IMR-90 (cell line): ENCODE measurements at regions not wholly inside any gene's neighbourhood (a gene's known extent, or its start where the extent isn't known, plus 50 kb on each side); places are given as distances from the start of the nearest gene placed in this dataset.

Experiments used
- ATAC-seq: fragments of 200-7000 bp; cut with Tn5 transposase; 2 replicates; pipeline ENCODE4 v1.9.1; 2020; ENCODE audit warnings: low read depth, mild to moderate bottlenecking, moderate library complexity
- BruUV-seq: library from RNA; stranded (reverse); fragments of 400-500 nt; replicated peaks from 2 replicates; lab custom pipeline; 2021; lab: Mats Ljungman, UMichigan
- CTCF ChIA-PET: fragments of 300-600 bp; formaldehyde crosslinking; extraction: SDS; loops from one replicate; lab custom pipeline; 2021; ENCODE audit warnings: antibody characterized with exemption; lab: Yijun Ruan, JAX
- POLR2A ChIA-PET: fragments of 300-600 bp; sonication (Branson Sonifier 250); formaldehyde crosslinking; loops from one replicate; lab custom pipeline; 2022; ENCODE audit warnings: antibody characterized with exemption; ENCODE audit not compliant: unreplicated experiment; lab: Charles Lee
- DNase-seq: peaks from one replicate; pipeline ENCODE4 v3.0.0; 2013
- H2AFZ ChIP-seq: replicated peaks from 2 replicates; pipeline ENCODE3; 2013; ENCODE audit warnings: low read length, mild to moderate bottlenecking; ENCODE audit not compliant: poor library complexity
- H2AK5ac ChIP-seq: 2 replicates; pipeline ENCODE4 v1.6.1; 2013; ENCODE audit warnings: low read depth, low read length, inconsistent platforms
- H2AK9ac ChIP-seq: replicated peaks from 2 replicates; pipeline ENCODE3; 2013; ENCODE audit warnings: mild to moderate bottlenecking, low read depth, low read length, moderate library complexity; ENCODE audit not compliant: poor library complexity
- H2BK120ac ChIP-seq: 2 replicates; pipeline ENCODE4 v1.6.1; 2013; ENCODE audit warnings: low read depth, low read length, inconsistent platforms
- H2BK15ac ChIP-seq: 3 replicates; pipeline ENCODE4 v1.6.1; 2013; ENCODE audit warnings: low read depth, low read length, inconsistent platforms
- H2BK20ac ChIP-seq: 2 replicates; pipeline ENCODE4 v1.6.1; 2013; ENCODE audit warnings: low read depth, mild to moderate bottlenecking, inconsistent platforms, low read length, moderate library complexity
- H2BK5ac ChIP-seq: 2 replicates; pipeline ENCODE4 v1.6.1; 2013; ENCODE audit warnings: mild to moderate bottlenecking, low read depth, low read length, inconsistent platforms; ENCODE audit not compliant: poor library complexity, severe bottlenecking
- H3K14ac ChIP-seq: replicated peaks from 2 replicates; pipeline ENCODE4 v1.6.1; 2013; ENCODE audit warnings: low read depth, low read length, inconsistent platforms
- H3K18ac ChIP-seq: 2 replicates; pipeline ENCODE4 v1.6.1; 2013; ENCODE audit warnings: low read depth, low read length, control low read depth
- H3K23ac ChIP-seq: 2 replicates; pipeline ENCODE4 v1.6.1; 2013; ENCODE audit warnings: low read depth, low read length, inconsistent platforms
- H3K27ac ChIP-seq: 2 replicates; pipeline ENCODE4 v1.5.1; 2013; ENCODE audit warnings: mild to moderate bottlenecking, control low read depth, low read length; ENCODE audit not compliant: insufficient read depth
- H3K27me3 ChIP-seq: 2 replicates; pipeline ENCODE4 v1.6.1; 2013; ENCODE audit warnings: low read length; ENCODE audit not compliant: control insufficient read depth, insufficient read depth
- H3K36me3 ChIP-seq: 2 replicates; pipeline ENCODE4 v1.6.1; 2013; ENCODE audit warnings: low read length, mixed read lengths; ENCODE audit not compliant: control insufficient read depth, insufficient read depth
- H3K4ac ChIP-seq: 2 replicates; pipeline ENCODE4 v1.6.1; 2013; ENCODE audit warnings: low read depth, low read length, inconsistent platforms
- H3K4me1 ChIP-seq: 2 replicates; pipeline ENCODE4 v1.6.1; 2013; ENCODE audit warnings: low read length, mixed read lengths; ENCODE audit not compliant: control insufficient read depth, insufficient read depth
- H3K4me2 ChIP-seq: 2 replicates; pipeline ENCODE4 v1.6.1; 2013; ENCODE audit warnings: low read depth, mild to moderate bottlenecking, control low read depth, low read length, moderate library complexity
- H3K4me3 ChIP-seq: 2 replicates; pipeline ENCODE4 v1.5.1; 2013; ENCODE audit warnings: low read depth, mild to moderate bottlenecking, control low read depth, low read length, moderate library complexity; ENCODE audit not compliant: insufficient read depth
- H3K56ac ChIP-seq: 2 replicates; pipeline ENCODE4 v1.6.1; 2013; ENCODE audit warnings: low read length, inconsistent platforms; ENCODE audit not compliant: insufficient read depth; ENCODE audit errors: extremely low read depth
- H3K79me1 ChIP-seq, 2 experiments: 2 replicates each; pipeline ENCODE4 v1.6.1; 2013; ENCODE audit warnings: low read length in 2 of 2, inconsistent platforms in 1 of 2, low read depth in 1 of 2
- H3K9ac ChIP-seq: 2 replicates; pipeline ENCODE4 v1.6.1; 2013; ENCODE audit warnings: low read depth, low read length, control low read depth
- H3K9me1 ChIP-seq: 2 replicates; pipeline ENCODE4 v1.6.1; 2013; ENCODE audit warnings: low read length, inconsistent platforms; ENCODE audit not compliant: insufficient read depth
- H3K9me3 ChIP-seq: 2 replicates; pipeline ENCODE4 v1.6.1; 2013; ENCODE audit warnings: low read length; ENCODE audit not compliant: control insufficient read depth, insufficient read depth
- H4K20me1 ChIP-seq: 2 replicates; pipeline ENCODE4 v1.6.1; 2013; ENCODE audit warnings: low read length, inconsistent platforms; ENCODE audit not compliant: insufficient read depth
- H4K5ac ChIP-seq: 2 replicates; pipeline ENCODE4 v1.6.1; 2013; ENCODE audit warnings: mild to moderate bottlenecking, low read depth, low read length, control low read depth
- H4K8ac ChIP-seq, 2 experiments: 2 replicates each; pipeline ENCODE4 v1.6.1; 2013; ENCODE audit warnings: low read depth in 2 of 2, low read length in 2 of 2, control low read depth in 1 of 2, inconsistent platforms in 1 of 2
- H4K91ac ChIP-seq: 2 replicates; pipeline ENCODE4 v1.6.1; 2013; ENCODE audit warnings: low read depth, low read length, inconsistent platforms; ENCODE audit not compliant: insufficient read depth
- BHLHE40 ChIP-seq: fragments of 150-350 bp; IDR thresholded peaks from 2 replicates; pipeline ENCODE4 v1.6.1; 2016; ENCODE audit warnings: mild to moderate bottlenecking, low read depth, low read length
- CEBPB ChIP-seq: IDR thresholded peaks from 2 replicates; pipeline ENCODE4 v1.6.1; 2012; ENCODE audit warnings: low read depth, low read length, improper control_type of control experiment
- CHD1 ChIP-seq: IDR thresholded peaks from 2 replicates; pipeline ENCODE4 v1.6.1; 2012; ENCODE audit warnings: low read depth, low read length, improper control_type of control experiment
- CTCF ChIP-seq: conservative IDR thresholded peaks from 2 replicates; pipeline ENCODE4 v1.5.1; 2012; ENCODE audit warnings: mild to moderate bottlenecking, low read depth, low read length, improper control_type of control experiment
- ELK1 ChIP-seq: fragments of 150-350 bp; IDR thresholded peaks from 2 replicates; pipeline ENCODE4 v1.6.1; 2016; ENCODE audit warnings: low read depth, mild to moderate bottlenecking, low read length, moderate library complexity, borderline replicate concordance
- FOS ChIP-seq: fragments of 150-350 bp; IDR thresholded peaks from 2 replicates; pipeline ENCODE4 v1.6.1; 2016; ENCODE audit warnings: low read depth, low read length
- MAFK ChIP-seq: IDR thresholded peaks from 2 replicates; pipeline ENCODE4 v1.6.1; 2012; ENCODE audit warnings: low read depth, low read length, improper control_type of control experiment
- MAZ ChIP-seq: IDR thresholded peaks from 2 replicates; pipeline ENCODE4 v1.6.1; 2012; ENCODE audit warnings: low read depth, mild to moderate bottlenecking, low read length, improper control_type of control experiment, moderate library complexity, borderline replicate concordance
- MXI1 ChIP-seq: IDR thresholded peaks from 2 replicates; pipeline ENCODE4 v1.6.1; 2012; ENCODE audit warnings: low read depth, mild to moderate bottlenecking, low read length, moderate library complexity, borderline replicate concordance
- NFE2L2 ChIP-seq: fragments of 150-350 bp; IDR thresholded peaks from 2 replicates; pipeline ENCODE4 v1.6.1; 2016; ENCODE audit warnings: low read depth, mild to moderate bottlenecking, low read length
- POLR2A ChIP-seq: IDR thresholded peaks from 2 replicates; pipeline ENCODE4 v1.6.1; 2012; ENCODE audit warnings: mild to moderate bottlenecking, low read depth, low read length
- RAD21 ChIP-seq: IDR thresholded peaks from 2 replicates; pipeline ENCODE4 v1.6.1; 2012; ENCODE audit warnings: low read length, improper control_type of control experiment
- RCOR1 ChIP-seq: IDR thresholded peaks from 2 replicates; pipeline ENCODE4 v1.6.1; 2012; ENCODE audit warnings: mild to moderate bottlenecking, low read length, improper control_type of control experiment; ENCODE audit not compliant: insufficient replicate concordance
- RFX5 ChIP-seq: IDR thresholded peaks from 2 replicates; pipeline ENCODE4 v1.8.0; 2012; ENCODE audit warnings: low read depth, mild to moderate bottlenecking, low read length, moderate library complexity
- SMC3 ChIP-seq: fragments of 150-350 bp; IDR thresholded peaks from 2 replicates; pipeline ENCODE4 v1.6.1; 2016; ENCODE audit warnings: low read depth, mild to moderate bottlenecking, antibody characterized with exemption, low read length, moderate library complexity
- USF2 ChIP-seq: fragments of 150-350 bp; IDR thresholded peaks from 2 replicates; pipeline ENCODE4 v1.6.1; 2017; ENCODE audit warnings: mild to moderate bottlenecking, antibody characterized with exemption, low read length, low read depth
- WGBS, 2 experiments: methylation state at CpG; one replicate each; pipeline versions ENCODE4 v1.1.5 to v1.1.7; 2013; ENCODE audit warnings: missing lambda C conversion rate in 2 of 2; ENCODE audit not compliant: insufficient read length in 1 of 2; ENCODE audit errors: extremely low coverage in 2 of 2; 5-methylcytosine and 5-hydroxymethylcytosine counted together
- dilution Hi-C: fragments of 300-500 bp; cut with HindIII; formaldehyde crosslinking; loops from one replicate; pipeline ENCODE4 v1.14.3; 2018; ENCODE audit warnings: low sequenced_read_pairs; ENCODE audit not compliant: unreplicated experiment
- in situ Hi-C: fragments of 300-500 bp; cut with MboI; formaldehyde crosslinking; loops from 3 replicates; pipeline ENCODE4 v1.14.3; 2019; ENCODE audit warnings: low sequenced_read_pairs, inconsistent platforms, mixed read lengths
- intact Hi-C: fragments of 100-400 bp; cut with micrococcal nuclease; formaldehyde crosslinking; loops from 2 replicates; pipeline ENCODE4 v1.10.0; 2022

GRCh38 chr2:219919506-219919905 is 292.1 kb downstream of the SLC4A3 start:
- Histone ChIP-seq H3K56ac (no peak overlapping the region), H3K27ac (no peak overlapping the region), H2BK5ac (no peak overlapping the region), H3K9ac (no peak overlapping the region), H3K36me3 (no peaks in the 10 kb centered on the region), H2AFZ (no peak overlapping the region), H2BK20ac (no peak overlapping the region), H3K18ac (no peak overlapping the region), H4K5ac (no peak overlapping the region), H3K9me1 (no peaks in the 10 kb centered on the region), H3K23ac (no peak overlapping the region), H2BK15ac (no peak overlapping the region), H3K4me1 (no peaks in the 10 kb centered on the region), H3K4me2 (no peak overlapping the region), H4K8ac (no peak overlapping the region), H2AK5ac (no peak overlapping the region), H3K4ac (no peak overlapping the region), H3K4me3 (no peak overlapping the region), H3K14ac (no peak overlapping the region), H3K9me3 (no peaks in the 10 kb centered on the region), H2AK9ac (no peak overlapping the region), H3K79me1 (no peaks in the 10 kb centered on the region), H3K27me3 (peaks cover 5% of the 10 kb centered on the region; the same call in 1 of the 2 replicates), H4K20me1 (no peaks in the 10 kb centered on the region), H2BK120ac (no peak overlapping the region), H4K91ac (no peak overlapping the region)
- TF ChIP-seq BHLHE40 (no peak), USF2 (no peak), ELK1 (no peak), MAZ (no peak), FOS (no peak), MXI1 (no peak), NFE2L2 (no peak), MAFK (no peak), CHD1 (no peak), SMC3 (no peak), RAD21 (no peak), POLR2A (no peak), CEBPB (no peak), RCOR1 (no peak), RFX5 (no peak), CTCF (no peak)
- ChIA-PET POLR2A (no interaction called here), CTCF (interaction anchor here (0.6 kb wide), 1 partner anchor 12 kb away, joined by 3 read pairs; no protein-coding TSS in a partner anchor)
- in situ Hi-C loops (no loop called here), dilution Hi-C loops (no loop called here), intact Hi-C loops (loop anchor here (10.0 kb wide), 1 partner anchor 125 kb away; no protein-coding TSS in a partner anchor)
- no TSS peak for BruUV-seq
- no CpG with 5 or more reads among the region's 4 CpGs for WGBS, 2 experiments
- DNase-seq (no peak), ATAC-seq (no peak)
